ENCODE measurements at regions not wholly inside any gene's neighbourhood (a gene's known extent, or its start where the extent isn't known, plus 50 kb on each side); places are given as distances from the start of the nearest gene placed in this dataset.

- H3K9ac ChIP-seq (ENCODE audit: low read length): no peak overlapping the region
- TF ChIP-seq RAD21 (conservative IDR thresholded peaks at IDR 0.05) (no peak), SMC3 (conservative IDR thresholded peaks at IDR 0.05; ENCODE audit: poor library complexity) (no peak)
- no peaks in the 10 kb centered on the region for H3K9me2 ChIP-seq (ENCODE audit: insufficient read depth, low read length)
- H3K27me3 ChIP-seq (ENCODE audit: insufficient read depth, low read depth, low read length): no peaks in the 10 kb centered on the region
- H3K36me3 ChIP-seq (ENCODE audit: insufficient read depth, low read length): no peaks in the 10 kb centered on the region
- H4K20me1 ChIP-seq (ENCODE audit: insufficient read depth): no peaks in the 10 kb centered on the region
- H3K27ac ChIP-seq (ENCODE audit: low read length): no peak overlapping the region
- no peaks in the 10 kb centered on the region for H3K9me3 ChIP-seq (ENCODE audit: low read length)
- no peaks in the 10 kb centered on the region for H3F3A ChIP-seq (ENCODE audit: insufficient read depth, low read length, poor library complexity, severe bottlenecking)
- no peak overlapping the region for H3K4me2 ChIP-seq (ENCODE audit: low read length)
- H2AFZ ChIP-seq (ENCODE audit: low read depth, low read length): no peak overlapping the region
- no peaks in the 10 kb centered on the region for H3K79me2 ChIP-seq (replicated peaks; ENCODE audit: insufficient read depth, low read length)
- no peak overlapping the region for H3K4me3 ChIP-seq (ENCODE audit: low read length)
Observed at GRCh38 chr21:33998809-33999208, 74.6 kb upstream of the MRPS6 start.

- no peaks in the 10 kb centered on the region for H3F3A ChIP-seq (ENCODE audit: insufficient read depth, low read length, poor library complexity, severe bottlenecking)
- H3K9ac ChIP-seq (ENCODE audit: low read length): no peak overlapping the region
- no peaks in the 10 kb centered on the region for H3K36me3 ChIP-seq (ENCODE audit: insufficient read depth, low read length)
- H2AFZ ChIP-seq (ENCODE audit: low read depth, low read length): no peak overlapping the region
- H4K20me1 ChIP-seq (ENCODE audit: insufficient read depth): no peaks in the 10 kb centered on the region
- no peaks in the 10 kb centered on the region for H3K9me2 ChIP-seq (ENCODE audit: insufficient read depth, low read length)
- no peak overlapping the region for H3K27ac ChIP-seq (ENCODE audit: low read length)
- no peaks in the 10 kb centered on the region for H3K79me2 ChIP-seq (replicated peaks; ENCODE audit: insufficient read depth, low read length)
- H3K9me3 ChIP-seq (ENCODE audit: low read length): no peaks in the 10 kb centered on the region
- no peak overlapping the region for H3K4me2 ChIP-seq (ENCODE audit: low read length)
- no peak for TF ChIP-seq SMC3 (conservative IDR thresholded peaks at IDR 0.05; ENCODE audit: poor library complexity)
- no peak for TF ChIP-seq EP300 (conservative IDR thresholded peaks at IDR 0.05; ENCODE audit: poor library complexity, severe bottlenecking)
- TF ChIP-seq RAD21 (conservative IDR thresholded peaks at IDR 0.05): no peak
- TF ChIP-seq CTCF (IDR thresholded peaks at IDR 0.05; ENCODE audit: poor library complexity, severe bottlenecking): no peak
- no peak for TF ChIP-seq POLR2AphosphoS5 (IDR thresholded peaks at IDR 0.05)
- TF ChIP-seq REST (IDR thresholded peaks at IDR 0.05; ENCODE audit: borderline replicate concordance): no peak
- TF ChIP-seq TAF1 (IDR thresholded peaks at IDR 0.05; ENCODE audit: low read depth): no peak
- TF ChIP-seq MXI1 (conservative IDR thresholded peaks at IDR 0.05; ENCODE audit: poor library complexity, severe bottlenecking): no peak
- H3K27me3 ChIP-seq (ENCODE audit: insufficient read depth, low read depth, low read length): no peaks in the 10 kb centered on the region
- no peak overlapping the region for H3K4me3 ChIP-seq (ENCODE audit: low read length)
Observed at GRCh38 chr21:33998402-33998801, 75.0 kb upstream of the MRPS6 start.

- H4K20me1 ChIP-seq (ENCODE audit: insufficient read depth): no peaks in the 10 kb centered on the region
- no peak overlapping the region for H3K4me3 ChIP-seq (ENCODE audit: low read length)
- no peaks in the 10 kb centered on the region for H3K27me3 ChIP-seq (ENCODE audit: insufficient read depth, low read depth, low read length)
- no peak overlapping the region for H3K4me2 ChIP-seq (ENCODE audit: low read length)
- H3K9me3 ChIP-seq (ENCODE audit: low read length): no peaks in the 10 kb centered on the region
- no peaks in the 10 kb centered on the region for H3F3A ChIP-seq (ENCODE audit: insufficient read depth, low read length, poor library complexity, severe bottlenecking)
- no peak overlapping the region for H3K27ac ChIP-seq (ENCODE audit: low read length)
- no peaks in the 10 kb centered on the region for H3K9me2 ChIP-seq (ENCODE audit: insufficient read depth, low read length)
- H2AFZ ChIP-seq (ENCODE audit: low read depth, low read length): no peak overlapping the region
- TF ChIP-seq MXI1 (conservative IDR thresholded peaks at IDR 0.05; ENCODE audit: poor library complexity, severe bottlenecking) (no peak), CTCF (IDR thresholded peaks at IDR 0.05; ENCODE audit: poor library complexity, severe bottlenecking) (no peak), TAF1 (IDR thresholded peaks at IDR 0.05; ENCODE audit: low read depth) (no peak), REST (IDR thresholded peaks at IDR 0.05; ENCODE audit: borderline replicate concordance) (no peak), POLR2AphosphoS5 (IDR thresholded peaks at IDR 0.05) (no peak), RAD21 (conservative IDR thresholded peaks at IDR 0.05) (no peak), EZH2 (IDR thresholded peaks at IDR 0.05; ENCODE audit: borderline replicate concordance, insufficient read depth, low read length, poor library complexity, severe bottlenecking) (no peak), EP300 (conservative IDR thresholded peaks at IDR 0.05; ENCODE audit: poor library complexity, severe bottlenecking) (no peak), SMC3 (conservative IDR thresholded peaks at IDR 0.05; ENCODE audit: poor library complexity) (no peak)
- no peaks in the 10 kb centered on the region for H3K36me3 ChIP-seq (ENCODE audit: insufficient read depth, low read length)
- no peak overlapping the region for H3K9ac ChIP-seq (ENCODE audit: low read length)
- no peaks in the 10 kb centered on the region for H3K79me2 ChIP-seq (replicated peaks; ENCODE audit: insufficient read depth, low read length)
Observed at GRCh38 chr21:33997436-33997835, 75.9 kb upstream of the MRPS6 start.
